ENCODE measurements at regions not wholly inside any gene's neighbourhood (a gene's known extent, or its start where the extent isn't known, plus 50 kb on each side); places are given as distances from the start of the nearest gene placed in this dataset.

DNA sequence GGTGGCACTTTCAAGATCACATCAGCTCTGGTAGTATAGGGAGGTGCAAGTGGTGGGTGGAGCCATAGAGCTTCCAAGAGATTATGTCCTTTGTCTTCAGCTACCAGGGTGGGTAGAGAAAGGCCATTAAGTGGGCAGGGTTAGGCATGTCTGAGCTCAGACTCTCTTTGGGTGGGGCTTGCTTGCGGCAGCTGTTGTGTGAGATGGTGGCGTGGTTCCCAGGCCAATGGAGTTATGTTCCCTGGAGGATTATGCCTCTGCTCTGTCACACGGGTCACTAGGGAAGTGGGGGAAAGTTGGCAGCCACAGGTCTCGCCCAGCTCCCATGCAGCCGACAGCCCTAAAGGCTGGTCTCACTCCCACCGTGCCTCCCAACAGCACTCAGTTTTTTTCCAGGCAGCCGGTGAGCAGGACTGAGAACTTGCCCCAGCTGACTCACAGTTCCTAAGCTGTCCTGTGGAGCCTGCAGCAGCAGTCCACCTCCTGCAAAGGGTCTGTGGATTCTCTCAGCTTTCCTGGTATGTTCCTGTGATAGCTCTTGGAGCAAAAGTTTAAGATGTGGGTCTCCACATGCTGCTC is 459.0 kb downstream of the SH2D4B start:
- Histone ChIP-seq H3K4me3 (no peak overlapping the region), H3K27me3 (no peaks in the 10 kb centered on the region), H3K27ac (no peak overlapping the region), H3K4me1 (no peaks in the 10 kb centered on the region), H3K9me3 (peaks cover 0 to 25% (median 5%) of the 10 kb centered on the region in 4 donors), H3K36me3 (no peaks in the 10 kb centered on the region)
- TF ChIP-seq POLR2A (IDR thresholded peaks at IDR 0.05) (no peak), EP300 (IDR thresholded peaks at IDR 0.05) (no peak)
- TF ChIP-seq, protein P1, sequence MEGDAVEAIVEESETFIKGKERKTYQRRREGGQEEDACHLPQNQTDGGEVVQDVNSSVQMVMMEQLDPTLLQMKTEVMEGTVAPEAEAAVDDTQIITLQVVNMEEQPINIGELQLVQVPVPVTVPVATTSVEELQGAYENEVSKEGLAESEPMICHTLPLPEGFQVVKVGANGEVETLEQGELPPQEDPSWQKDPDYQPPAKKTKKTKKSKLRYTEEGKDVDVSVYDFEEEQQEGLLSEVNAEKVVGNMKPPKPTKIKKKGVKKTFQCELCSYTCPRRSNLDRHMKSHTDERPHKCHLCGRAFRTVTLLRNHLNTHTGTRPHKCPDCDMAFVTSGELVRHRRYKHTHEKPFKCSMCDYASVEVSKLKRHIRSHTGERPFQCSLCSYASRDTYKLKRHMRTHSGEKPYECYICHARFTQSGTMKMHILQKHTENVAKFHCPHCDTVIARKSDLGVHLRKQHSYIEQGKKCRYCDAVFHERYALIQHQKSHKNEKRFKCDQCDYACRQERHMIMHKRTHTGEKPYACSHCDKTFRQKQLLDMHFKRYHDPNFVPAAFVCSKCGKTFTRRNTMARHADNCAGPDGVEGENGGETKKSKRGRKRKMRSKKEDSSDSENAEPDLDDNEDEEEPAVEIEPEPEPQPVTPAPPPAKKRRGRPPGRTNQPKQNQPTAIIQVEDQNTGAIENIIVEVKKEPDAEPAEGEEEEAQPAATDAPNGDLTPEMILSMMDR (IDR thresholded peaks at IDR 0.05), result no peak
- 76 to 82% methylated on average over 7 of the region's 7 CpGs for WGBS, 2 donors
- no peak for DNase-seq (ENCODE audit: low spot score in 2 of 2)

DNA sequence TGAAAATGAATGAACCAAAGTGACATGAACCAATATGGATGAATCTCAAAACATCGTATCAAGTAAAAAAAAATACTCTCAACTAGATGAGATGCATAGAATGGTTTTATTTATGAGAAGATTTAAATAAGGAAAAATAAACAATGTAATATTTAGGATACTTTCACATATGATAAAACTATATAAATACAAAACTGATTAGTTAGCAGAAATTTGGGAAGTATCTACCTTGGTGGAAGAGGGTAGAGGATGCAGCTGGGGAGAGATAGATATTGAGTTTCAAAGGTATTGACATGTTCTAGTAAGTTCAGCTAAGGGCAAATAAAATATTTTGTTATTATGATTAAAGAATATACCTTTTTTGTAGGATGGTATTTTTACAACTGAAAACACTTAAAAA is 463.1 kb downstream of the SH2D4B start:
- DNase-seq (ENCODE audit: low spot score in 2 of 2), result no peak
- no peaks in the 10 kb centered on the region for H3K4me1 ChIP-seq
- WGBS, 2 donors, result 95 to 97% methylated on average over 1 of the region's 1 CpG
- no peaks in the 10 kb centered on the region for H3K36me3 ChIP-seq
- TF ChIP-seq, protein P1 (IDR thresholded peaks at IDR 0.05), result no peak
- TF ChIP-seq EP300 (IDR thresholded peaks at IDR 0.05), result no peak
- TF ChIP-seq POLR2A (IDR thresholded peaks at IDR 0.05), result no peak
- H3K4me3 ChIP-seq, result no peak overlapping the region
- H3K27ac ChIP-seq, result no peak overlapping the region
- H3K9me3 ChIP-seq, result peaks cover 0 to 10% (median 2%) of the 10 kb centered on the region in 4 donors
- no peaks in the 10 kb centered on the region for H3K27me3 ChIP-seq

DNA sequence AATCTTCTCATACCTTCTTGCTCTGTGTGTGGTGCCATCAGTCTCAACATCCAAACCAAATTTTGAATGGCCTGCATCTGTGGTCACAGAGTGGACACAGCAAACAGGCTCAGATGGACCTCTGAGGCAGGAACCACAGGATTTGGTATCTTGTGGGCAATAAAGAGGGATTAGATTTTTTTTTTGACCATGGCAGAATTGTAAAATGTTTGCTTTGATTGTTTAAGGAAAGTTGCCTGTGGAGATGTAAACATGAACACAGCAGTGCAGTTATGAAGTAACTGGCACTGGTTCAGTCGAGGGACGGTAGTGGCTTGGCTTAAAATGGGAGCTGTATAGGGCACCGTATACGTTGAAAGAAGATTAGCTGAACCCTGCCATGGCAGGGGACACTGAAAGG is 464.7 kb downstream of the SH2D4B start:
- H3K9me3 ChIP-seq, result no peaks in the 10 kb centered on the region
- no peak for DNase-seq (ENCODE audit: low spot score in 2 of 2)
- WGBS, 2 donors, result 78 to 86% methylated on average over 4 of the region's 4 CpGs

DNA sequence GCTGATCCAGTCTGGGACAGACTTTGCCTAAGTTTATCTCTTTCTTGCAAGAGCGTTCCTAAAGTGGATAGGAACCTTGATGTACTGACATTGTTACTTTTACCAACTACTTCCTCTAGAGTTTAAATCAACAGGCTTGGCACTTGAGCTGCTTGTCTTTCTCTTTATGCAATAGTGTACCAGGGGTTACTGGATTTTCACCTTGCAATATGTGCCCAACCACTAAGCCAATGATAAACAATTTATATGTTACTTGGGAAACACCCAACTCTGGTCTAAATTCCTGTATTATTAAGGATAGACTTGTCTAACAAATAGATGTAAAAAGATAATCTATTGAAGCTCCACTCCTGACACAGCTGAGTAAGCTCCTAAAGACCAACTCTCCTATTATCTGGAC is 470.2 kb downstream of the SH2D4B start:
- no peaks in the 10 kb centered on the region for H3K9me3 ChIP-seq
- no peaks in the 10 kb centered on the region for H3K36me3 ChIP-seq
- no peak for DNase-seq (ENCODE audit: low spot score in 2 of 2)
- 81 to 97% methylated on average over 1 of the region's 1 CpG for WGBS, 2 donors
- H3K4me3 ChIP-seq, result no peak overlapping the region
- TF ChIP-seq EP300 (IDR thresholded peaks at IDR 0.05) (no peak), POLR2A (IDR thresholded peaks at IDR 0.05) (no peak)
- TF ChIP-seq, protein P1 (IDR thresholded peaks at IDR 0.05), result no peak
- no peaks in the 10 kb centered on the region for H3K27me3 ChIP-seq
- H3K4me1 ChIP-seq, result no peaks in the 10 kb centered on the region
- H3K27ac ChIP-seq, result no peak overlapping the region

More for the DNA sequence above, 464.7 kb downstream of the SH2D4B start:
- Histone ChIP-seq H3K27ac (no peak overlapping the region), H3K27me3 (no peaks in the 10 kb centered on the region), H3K4me1 (no peaks in the 10 kb centered on the region), H3K4me3 (no peak overlapping the region), H3K36me3 (no peaks in the 10 kb centered on the region)
- TF ChIP-seq POLR2A (IDR thresholded peaks at IDR 0.05) (no peak), EP300 (IDR thresholded peaks at IDR 0.05) (no peak)
- TF ChIP-seq, protein P1 (IDR thresholded peaks at IDR 0.05), result no peak

DNA sequence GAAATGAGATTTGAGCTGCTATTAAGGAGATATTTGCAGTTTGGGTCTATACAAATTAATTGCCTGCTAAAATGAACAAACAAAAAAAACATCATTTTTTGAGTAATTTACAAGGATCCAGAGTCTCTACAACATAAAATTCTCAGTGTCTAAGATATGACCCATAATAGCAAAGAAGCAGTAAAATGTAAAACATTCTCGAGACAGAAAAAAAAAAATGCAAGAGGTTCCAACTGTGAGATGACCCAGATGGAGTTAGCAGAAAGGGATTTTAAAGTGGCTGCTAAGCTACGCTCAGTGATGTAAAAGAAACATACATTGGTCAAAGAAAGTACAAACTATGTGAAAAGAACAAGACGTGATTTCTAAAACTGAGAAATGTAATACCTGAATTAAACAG is 471.0 kb downstream of the SH2D4B start:
- Histone ChIP-seq H3K36me3 (no peaks in the 10 kb centered on the region), H3K27me3 (no peaks in the 10 kb centered on the region), H3K9me3 (no peaks in the 10 kb centered on the region), H3K4me3 (no peak overlapping the region), H3K4me1 (no peaks in the 10 kb centered on the region), H3K27ac (no peak overlapping the region)
- TF ChIP-seq, protein P1 (IDR thresholded peaks at IDR 0.05), result no peak
- TF ChIP-seq EP300 (IDR thresholded peaks at IDR 0.05) (no peak), POLR2A (IDR thresholded peaks at IDR 0.05) (no peak)
- DNase-seq (ENCODE audit: low spot score in 2 of 2), result no peak
- 58 to 62% methylated on average over 3 of the region's 3 CpGs for WGBS, 2 donors

Data from tibial nerve (tissue), 4 donors.